ENCODE measurements at regions not wholly inside any gene's neighbourhood (a gene's known extent, or its start where the extent isn't known, plus 50 kb on each side); places are given as distances from the start of the nearest gene placed in this dataset.
A peak's percentile ranks its signal among the peaks of the same experiment; 100 is the strongest.

DNA sequence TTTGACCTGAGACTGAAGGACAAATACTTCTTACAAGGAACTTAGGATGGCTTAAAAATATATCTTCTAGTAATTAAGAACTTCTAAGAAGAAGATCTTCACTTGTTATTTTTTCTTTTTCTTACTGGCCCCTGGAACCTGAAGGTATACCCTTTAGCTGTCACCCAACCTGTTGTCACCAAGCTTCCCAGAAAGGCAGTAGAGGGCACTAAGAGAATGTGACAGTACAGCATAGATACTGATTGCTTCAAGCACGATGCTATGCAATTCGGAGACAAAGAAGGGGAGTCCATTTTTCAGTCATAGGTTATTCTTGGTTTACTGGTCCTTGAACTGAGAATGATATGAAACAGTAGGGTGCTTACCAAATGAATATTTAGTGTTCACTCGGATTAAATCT, 208.3 kb upstream of the PCDH9 start:
- Histone ChIP-seq H3K14ac (ENCODE audit: insufficient read length) (no peak overlapping the region), H2BK20ac (ENCODE audit: low read length) (no peak overlapping the region), H3K4me3 (ENCODE audit: extremely low read depth in 1 of 4, insufficient read depth in 2 of 4, low read depth in 3 of 4, low read length in 4 of 4) (no peak overlapping the region), H3K27me3 (replicated peaks in 1 of 4; ENCODE audit: control insufficient read depth in 3 of 4, extremely low read depth in 1 of 4, insufficient read depth in 3 of 4, low read length in 3 of 4) (no peaks in the 10 kb centered on the region), H3K79me2 (ENCODE audit: control insufficient read depth in 1 of 2, insufficient read depth in 2 of 2, low read length in 2 of 2) (no peaks in the 10 kb centered on the region), H2BK5ac (ENCODE audit: low read depth, low read length) (no peak overlapping the region), H4K20me1 (replicated peaks in 1 of 2; ENCODE audit: control insufficient read depth in 1 of 2, insufficient read depth in 2 of 2, low read length in 2 of 2) (no peaks in the 10 kb centered on the region), H3K4ac (replicated peaks; ENCODE audit: insufficient read length, low read depth, low read length) (no peak overlapping the region), H2AK5ac (ENCODE audit: low read depth, low read length) (no peak overlapping the region), H3K79me1 (ENCODE audit: low read depth, low read length) (no peaks in the 10 kb centered on the region), H3K18ac (ENCODE audit: extremely low read depth, low read length) (no peak overlapping the region), H2BK120ac (replicated peaks; ENCODE audit: low read depth, low read length) (no peak overlapping the region), H3K23ac (ENCODE audit: insufficient read length) (no peak overlapping the region), H3K9ac (replicated peaks in 1 of 4; ENCODE audit: extremely low read depth in 1 of 4, low read depth in 3 of 4, low read length in 3 of 4) (no peak overlapping the region), H3K23me2 (ENCODE audit: low read depth, low read length) (no peaks in the 10 kb centered on the region), H4K91ac (replicated peaks; ENCODE audit: insufficient read length, low read length) (no peak overlapping the region), H2BK15ac (ENCODE audit: low read length) (no peak overlapping the region), H2AFZ (ENCODE audit: low read length) (no peak overlapping the region; the same call in 1 of the 2 replicates), H4K5ac (ENCODE audit: insufficient read length, low read depth, low read length) (no peak overlapping the region), H2BK12ac (ENCODE audit: low read depth, low read length) (no peak overlapping the region), H3K4me2 (ENCODE audit: insufficient read depth in 1 of 2, low read depth in 2 of 2, low read length in 2 of 2) (no peak overlapping the region), H3K36me3 (ENCODE audit: control insufficient read depth in 2 of 4, insufficient read depth in 4 of 4, low read length in 3 of 4) (no peaks in the 10 kb centered on the region), H4K8ac (ENCODE audit: extremely low read depth, insufficient read depth, low read length) (no peak overlapping the region), H3K4me1 (replicated peaks in 1 of 4; ENCODE audit: control insufficient read depth in 3 of 4, insufficient read depth in 4 of 4, low read length in 3 of 4) (no peaks in the 10 kb centered on the region), H3K9me3 (ENCODE audit: insufficient read depth in 2 of 2, low read depth in 1 of 2, low read length in 1 of 2) (no peaks in the 10 kb centered on the region), H3K56ac (replicated peaks; ENCODE audit: insufficient read length, low read depth, low read length) (no peak overlapping the region), H3K27ac (ENCODE audit: low read depth, low read length) (no peak overlapping the region)
- 79% methylated on average over 3 of the region's 3 CpGs; no CpG with 5 or more reads in 1 of the 2 experiments for WGBS, 2 experiments (ENCODE audit: extremely low coverage in 1 of 2, insufficient coverage in 1 of 2, insufficient read length in 1 of 2, insufficient replicate concordance in 2 of 2, low coverage in 1 of 2, low lambda C conversion rate in 2 of 2, missing lambda C conversion rate in 1 of 2)
- FAIRE-seq (peak; percentile 28), DNase-seq (ENCODE audit: low read depth in 1 of 2, low spot score in 2 of 2) (no peak)
- POLR2A ChIA-PET (ENCODE audit: partially characterized antibody), result interaction anchor here (1.0 kb wide), 1 partner anchor 50 kb away, joined by 3 read pairs; no protein-coding TSS in a partner anchor
- CTCF ChIA-PET (ENCODE audit: partially characterized antibody), result interaction anchor here (0.7 kb wide), 1 partner anchor 43 kb away, joined by 3 read pairs; no protein-coding TSS in a partner anchor
- no peak for TF ChIP-seq SIN3A (conservative IDR thresholded peaks at IDR 0.05 in 1 of 2, IDR thresholded peaks at IDR 0.05 in 1 of 2; ENCODE audit: low read depth in 1 of 2, low read length in 2 of 2)
- no peak for TF ChIP-seq HDAC2 (IDR thresholded peaks at IDR 0.05; ENCODE audit: borderline replicate concordance in 1 of 2, low read depth in 2 of 2, low read length in 2 of 2)
- TF ChIP-seq, protein P1, sequence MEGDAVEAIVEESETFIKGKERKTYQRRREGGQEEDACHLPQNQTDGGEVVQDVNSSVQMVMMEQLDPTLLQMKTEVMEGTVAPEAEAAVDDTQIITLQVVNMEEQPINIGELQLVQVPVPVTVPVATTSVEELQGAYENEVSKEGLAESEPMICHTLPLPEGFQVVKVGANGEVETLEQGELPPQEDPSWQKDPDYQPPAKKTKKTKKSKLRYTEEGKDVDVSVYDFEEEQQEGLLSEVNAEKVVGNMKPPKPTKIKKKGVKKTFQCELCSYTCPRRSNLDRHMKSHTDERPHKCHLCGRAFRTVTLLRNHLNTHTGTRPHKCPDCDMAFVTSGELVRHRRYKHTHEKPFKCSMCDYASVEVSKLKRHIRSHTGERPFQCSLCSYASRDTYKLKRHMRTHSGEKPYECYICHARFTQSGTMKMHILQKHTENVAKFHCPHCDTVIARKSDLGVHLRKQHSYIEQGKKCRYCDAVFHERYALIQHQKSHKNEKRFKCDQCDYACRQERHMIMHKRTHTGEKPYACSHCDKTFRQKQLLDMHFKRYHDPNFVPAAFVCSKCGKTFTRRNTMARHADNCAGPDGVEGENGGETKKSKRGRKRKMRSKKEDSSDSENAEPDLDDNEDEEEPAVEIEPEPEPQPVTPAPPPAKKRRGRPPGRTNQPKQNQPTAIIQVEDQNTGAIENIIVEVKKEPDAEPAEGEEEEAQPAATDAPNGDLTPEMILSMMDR (IDR thresholded peaks at IDR 0.05; ENCODE audit: control extremely low read depth in 1 of 3, insufficient read depth in 1 of 3, low read depth in 1 of 3, low read length in 3 of 3), result peak in 2 of 3 experiments; percentile 34 to 40; a peak in 2 of 4 replicates
- TF ChIP-seq RAD21 (IDR thresholded peaks at IDR 0.05 in 1 of 2, conservative IDR thresholded peaks at IDR 0.05 in 1 of 2; ENCODE audit: low read depth in 2 of 2, low read length in 2 of 2), result peak; percentile 67 to 78

All from H1 (cell line).